ENCODE measurements at regions not wholly inside any gene's neighbourhood (a gene's known extent, or its start where the extent isn't known, plus 50 kb on each side); places are given as distances from the start of the nearest gene placed in this dataset.
"Not testable (repeated sequence)": the region's sequence is repeated elsewhere in the genome, so short reads cannot be mapped to it uniquely, and the experiment has no call there.

GRCh38 chr18:30450927-30451326, 591.6 kb downstream of the DSC3 start:
- DNase-seq (ENCODE audit: low spot score) = no peak

- no peak for DNase-seq (ENCODE audit: low spot score)
Observed at GRCh38 chr18:30446605-30447004, 595.9 kb downstream of the DSC3 start.

GRCh38 chr18:30444544-30444943, 598.0 kb downstream of the DSC3 start:
- no peak for DNase-seq (ENCODE audit: low spot score)

- DNase-seq (ENCODE audit: low spot score) = no peak
Observed at GRCh38 chr18:30440351-30440750, 602.2 kb downstream of the DSC3 start.

GRCh38 chr18:30439174-30439573, 603.4 kb downstream of the DSC3 start:
- no peak for DNase-seq (ENCODE audit: low spot score)

- DNase-seq (ENCODE audit: low spot score) = no peak
Observed at GRCh38 chr18:30432349-30432748, 610.2 kb downstream of the DSC3 start.

GRCh38 chr18:30419399-30419798, 623.1 kb downstream of the DSC3 start:
- not testable (repeated sequence) for DNase-seq (ENCODE audit: low spot score)

GRCh38 chr18:30415903-30416302, 626.6 kb downstream of the DSC3 start:
- DNase-seq (ENCODE audit: low spot score) = no peak

GRCh38 chr18:30409120-30409519, 633.4 kb downstream of the DSC3 start:
- no peak for DNase-seq (ENCODE audit: low spot score)

- DNase-seq (ENCODE audit: low spot score) = no peak
Observed at GRCh38 chr18:30406728-30407127, 635.8 kb downstream of the DSC3 start.

GRCh38 chr18:30405038-30405437, 637.5 kb downstream of the DSC3 start:
- DNase-seq (ENCODE audit: low spot score) = no peak

- no peak for DNase-seq (ENCODE audit: low spot score)
Observed at GRCh38 chr18:30404422-30404821, 638.1 kb downstream of the DSC3 start.

- DNase-seq (ENCODE audit: low spot score) = no peak
Observed at GRCh38 chr18:30403278-30403677, 639.3 kb downstream of the DSC3 start.

GRCh38 chr18:30387401-30387800, 655.1 kb downstream of the DSC3 start:
- DNase-seq (ENCODE audit: low spot score) = no peak

- DNase-seq (ENCODE audit: low spot score) = no peak
Observed at GRCh38 chr18:30386624-30387023, 655.9 kb downstream of the DSC3 start.

- DNase-seq (ENCODE audit: low spot score) = no peak
Observed at GRCh38 chr18:30385684-30386083, 656.9 kb downstream of the DSC3 start.

GRCh38 chr18:30381826-30382225, 660.7 kb downstream of the DSC3 start:
- DNase-seq (ENCODE audit: low spot score) = no peak

- no peak for DNase-seq (ENCODE audit: low spot score)
Observed at GRCh38 chr18:30378097-30378496, 664.4 kb downstream of the DSC3 start.

GRCh38 chr18:30376515-30376914, 666.0 kb downstream of the DSC3 start:
- DNase-seq (ENCODE audit: low spot score) = no peak

- no peak for DNase-seq (ENCODE audit: low spot score)
Observed at GRCh38 chr18:30361864-30362540, 680.5 kb downstream of the DSC3 start.

GRCh38 chr18:30359521-30359920, 683.0 kb downstream of the DSC3 start:
- no peak for DNase-seq (ENCODE audit: low spot score)

GRCh38 chr18:30358555-30358954, 684.0 kb downstream of the DSC3 start:
- DNase-seq (ENCODE audit: low spot score) = no peak

- DNase-seq (ENCODE audit: low spot score) = no peak
Observed at GRCh38 chr18:30352551-30353168, 689.9 kb downstream of the DSC3 start.

- DNase-seq (ENCODE audit: low spot score) = no peak
Observed at GRCh38 chr18:30350263-30350662, 692.3 kb downstream of the DSC3 start.
